ENCODE measurements at regions not wholly inside any gene's neighbourhood (a gene's known extent, or its start where the extent isn't known, plus 50 kb on each side); places are given as distances from the start of the nearest gene placed in this dataset.
"Not testable (repeated sequence)": the region's sequence is repeated elsewhere in the genome, so short reads cannot be mapped to it uniquely, and the experiment has no call there.

GRCh38 chr6:167470836-167471547 lies 146.1 kb downstream of the TTLL2 start:
- DNase-seq, result no peak

GRCh38 chr6:167471548-167471930 lies 146.7 kb downstream of the TTLL2 start:
- DNase-seq, result no peak

- no peak for DNase-seq
Observed at GRCh38 chr6:167472148-167472547, 147.3 kb downstream of the TTLL2 start.

- DNase-seq, result no peak
Observed at GRCh38 chr6:167472880-167473279, 148.0 kb downstream of the TTLL2 start.

GRCh38 chr6:167474171-167474570 lies 149.3 kb downstream of the TTLL2 start:
- no peak for DNase-seq

GRCh38 chr6:167474725-167475124 lies 149.8 kb downstream of the TTLL2 start:
- no peak for DNase-seq

- no peak for DNase-seq
Observed at GRCh38 chr6:167475947-167476346, 151.1 kb downstream of the TTLL2 start.

GRCh38 chr6:167476844-167477595 lies 152.1 kb downstream of the TTLL2 start:
- no peak for DNase-seq

- no peak for DNase-seq
Observed at GRCh38 chr6:167477688-167478087, 152.8 kb downstream of the TTLL2 start.

- no peak for DNase-seq
Observed at GRCh38 chr6:167479301-167479700, 154.4 kb downstream of the TTLL2 start.

- no peak for DNase-seq
Observed at GRCh38 chr6:167479901-167480648, 155.2 kb downstream of the TTLL2 start.

- DNase-seq, result no peak
Observed at GRCh38 chr6:167481307-167481926, 156.5 kb downstream of the TTLL2 start.

GRCh38 chr6:167482801-167483200 lies 157.9 kb downstream of the TTLL2 start:
- DNase-seq, result not testable (repeated sequence)

GRCh38 chr6:167485186-167485978 lies 160.5 kb downstream of the TTLL2 start:
- DNase-seq, result no peak

- no peak for DNase-seq
Observed at GRCh38 chr6:167487749-167488664, 163.1 kb downstream of the TTLL2 start.

GRCh38 chr6:167491438-167492099 lies 166.7 kb downstream of the TTLL2 start:
- no peak for DNase-seq

- DNase-seq, result no peak
Observed at GRCh38 chr6:167492100-167492449, 167.2 kb downstream of the TTLL2 start.

GRCh38 chr6:167493310-167493709 lies 168.4 kb downstream of the TTLL2 start:
- no peak for DNase-seq

- no peak for DNase-seq
Observed at GRCh38 chr6:167493976-167494697, 169.3 kb downstream of the TTLL2 start.

Data from activated CD4-positive, alpha-beta T cell treated with anti-CD3 and anti-CD28 coated beads, Interleukin-2, Interleukin-6, amounts not matched to agents 100 ng/mL and 50 ng/mL, durations not matched to agents 16 hours and 8 hours (primary cell).